Activated CD8-positive, alpha-beta memory T cell treated with anti-CD3 and anti-CD28 coated beads, Interleukin-2, amount 50 U/mL, for 48 hours (primary cell): ENCODE measurements at regions not wholly inside any gene's neighbourhood (a gene's known extent, or its start where the extent isn't known, plus 50 kb on each side); places are given as distances from the start of the nearest gene placed in this dataset.

Experiments
- DNase-seq: peaks from one replicate; pipeline ENCODE4 v3.0.0-alpha.2; 2020

DNA sequence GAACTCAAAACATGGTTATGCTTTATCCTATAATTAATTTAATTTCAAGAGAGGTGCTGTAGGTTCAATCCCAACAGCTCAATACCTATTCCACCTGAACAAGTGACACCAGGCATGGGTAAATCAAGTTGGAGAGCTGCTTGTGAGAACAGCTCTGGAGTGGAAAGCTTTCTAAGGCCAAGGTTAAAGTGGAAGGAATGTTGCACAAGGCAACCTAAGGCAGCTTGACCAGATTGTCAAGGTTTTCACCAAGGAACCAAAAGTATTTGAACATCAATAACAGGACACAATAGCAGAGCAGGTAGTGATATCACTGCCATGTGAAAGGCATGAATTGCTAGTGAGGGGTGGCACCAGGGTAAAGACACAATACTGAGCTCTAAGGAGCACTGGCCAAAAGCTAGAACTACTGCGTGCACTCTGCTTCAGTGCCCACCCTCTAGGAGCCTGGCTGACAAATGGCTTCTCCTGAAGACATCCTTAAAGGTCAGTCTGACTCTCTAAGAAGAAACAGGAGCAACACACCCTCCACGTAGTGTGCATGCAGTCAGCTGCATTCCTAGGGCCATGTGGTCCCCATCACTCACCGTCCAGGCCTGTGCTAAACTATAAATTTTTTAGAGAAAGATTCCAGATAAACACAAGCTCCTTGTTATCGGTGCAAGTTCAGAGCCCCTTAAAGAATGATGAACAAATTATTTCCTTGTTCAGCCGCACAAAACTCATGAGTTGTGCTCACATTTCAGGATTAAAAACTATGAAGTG, 677.7 kb upstream of the KLF4 start:
- no peak for DNase-seq

DNA sequence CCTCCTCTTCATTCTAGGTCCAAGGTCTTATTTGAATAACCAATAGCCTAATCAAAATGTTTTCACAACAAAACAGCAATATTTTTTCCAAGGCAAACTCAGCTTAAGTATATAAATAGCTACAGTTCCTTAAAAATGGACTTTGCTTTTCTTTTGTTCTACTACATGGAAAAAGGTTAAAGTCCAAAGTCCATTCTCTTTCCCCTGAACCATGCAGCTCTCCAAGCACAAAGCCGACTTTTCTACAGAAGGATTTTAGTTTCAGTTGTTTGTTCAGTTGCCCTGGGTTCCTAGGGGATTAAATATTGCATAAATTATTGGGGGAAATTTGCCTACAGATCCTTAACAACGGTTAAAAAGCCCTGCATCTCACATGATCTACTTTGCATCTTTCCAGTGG, 677.0 kb upstream of the KLF4 start:
- DNase-seq = no peak

DNA sequence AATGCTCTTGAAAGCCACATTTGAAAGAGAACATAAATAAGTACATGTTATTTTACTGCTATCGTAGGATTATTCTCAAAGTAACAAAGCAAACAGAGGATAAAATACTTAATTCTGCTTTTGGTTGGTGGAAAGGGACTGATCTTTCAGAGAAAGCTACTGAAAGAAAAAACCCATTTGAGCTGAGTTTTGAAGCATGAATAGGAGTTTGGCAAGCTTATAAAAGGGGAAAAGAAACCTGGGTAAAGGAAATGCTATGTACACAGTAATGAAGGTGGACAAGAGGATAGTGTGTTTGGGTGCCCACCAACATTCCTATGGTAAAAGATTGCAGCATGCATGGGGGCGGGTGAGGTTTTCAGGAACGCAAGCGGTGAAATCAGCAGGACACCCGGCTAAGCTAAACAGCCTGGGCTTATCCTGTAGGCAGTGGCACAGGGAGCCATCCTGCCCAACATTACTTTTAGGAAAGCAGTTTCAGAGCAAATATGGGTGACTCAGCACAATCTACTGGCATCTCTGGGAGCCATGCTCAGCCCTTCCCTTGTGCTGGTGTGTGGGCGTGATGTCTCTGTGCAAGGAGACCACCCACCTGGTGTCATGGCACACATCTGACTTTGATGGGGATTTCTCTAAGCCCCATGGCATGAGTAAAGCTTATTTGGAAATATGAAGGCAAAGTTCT, 673.9 kb upstream of the KLF4 start:
- no peak for DNase-seq

DNA sequence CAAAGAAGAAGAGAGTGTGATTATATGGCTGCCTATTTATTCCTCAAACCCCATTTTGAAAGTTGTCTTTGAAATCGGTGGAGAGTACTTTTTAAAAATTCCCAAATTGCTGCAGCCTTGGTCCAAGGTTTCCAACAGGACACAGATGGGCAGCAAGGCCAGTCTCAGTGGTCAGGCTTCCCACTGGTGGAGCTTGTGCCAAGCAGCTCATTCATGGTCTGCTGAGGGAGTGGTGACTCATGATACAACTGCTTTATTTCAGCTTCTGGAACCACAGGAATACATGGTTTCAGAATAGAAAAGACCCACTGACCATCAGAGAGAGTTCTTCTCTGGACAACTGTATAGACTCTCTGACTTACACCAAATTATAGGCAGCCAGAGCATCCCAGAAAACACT, 673.1 kb upstream of the KLF4 start:
- DNase-seq = no peak

DNA sequence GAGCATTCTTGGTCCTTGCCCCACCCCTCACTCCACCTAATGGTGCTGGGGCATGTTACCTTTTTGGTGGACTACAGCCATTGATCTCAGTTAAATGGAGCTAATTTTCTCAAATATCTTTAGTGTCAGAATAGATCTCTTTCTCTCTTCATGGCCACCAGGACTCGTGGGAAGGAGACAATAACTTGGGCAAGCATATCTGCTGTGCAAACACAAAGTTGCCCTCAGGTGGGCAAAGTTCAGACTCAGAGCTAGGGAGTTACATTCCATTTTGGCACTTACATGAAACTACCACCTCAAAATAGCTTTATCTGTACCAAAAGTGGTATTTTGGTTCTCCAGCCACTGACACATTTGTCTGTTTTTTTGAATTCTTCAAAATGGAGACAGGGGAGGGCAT, 671.9 kb upstream of the KLF4 start:
- no peak for DNase-seq

- DNase-seq = no peak
Observed at GRCh38 chr9:108160706-108161355, 671.3 kb upstream of the KLF4 start.

DNA sequence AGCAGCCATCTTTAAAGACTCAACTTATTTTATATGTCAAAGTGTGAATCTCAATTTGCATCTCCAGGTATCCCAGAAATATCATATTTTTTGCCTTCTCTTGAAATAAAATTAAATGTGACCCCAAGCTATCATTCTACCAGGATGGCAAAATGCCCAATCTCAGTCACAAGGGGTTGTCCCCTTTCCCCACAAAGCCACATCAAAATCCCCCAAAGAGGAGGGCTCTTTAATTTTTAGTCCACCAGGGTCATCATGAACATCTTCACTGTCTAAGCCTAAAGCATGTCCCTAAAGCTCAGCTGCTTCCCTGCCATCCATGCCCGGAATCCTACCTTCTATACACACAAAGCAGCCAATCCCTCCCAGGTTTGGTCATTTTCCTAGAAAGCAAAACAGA, 670.5 kb upstream of the KLF4 start:
- no peak for DNase-seq

DNA sequence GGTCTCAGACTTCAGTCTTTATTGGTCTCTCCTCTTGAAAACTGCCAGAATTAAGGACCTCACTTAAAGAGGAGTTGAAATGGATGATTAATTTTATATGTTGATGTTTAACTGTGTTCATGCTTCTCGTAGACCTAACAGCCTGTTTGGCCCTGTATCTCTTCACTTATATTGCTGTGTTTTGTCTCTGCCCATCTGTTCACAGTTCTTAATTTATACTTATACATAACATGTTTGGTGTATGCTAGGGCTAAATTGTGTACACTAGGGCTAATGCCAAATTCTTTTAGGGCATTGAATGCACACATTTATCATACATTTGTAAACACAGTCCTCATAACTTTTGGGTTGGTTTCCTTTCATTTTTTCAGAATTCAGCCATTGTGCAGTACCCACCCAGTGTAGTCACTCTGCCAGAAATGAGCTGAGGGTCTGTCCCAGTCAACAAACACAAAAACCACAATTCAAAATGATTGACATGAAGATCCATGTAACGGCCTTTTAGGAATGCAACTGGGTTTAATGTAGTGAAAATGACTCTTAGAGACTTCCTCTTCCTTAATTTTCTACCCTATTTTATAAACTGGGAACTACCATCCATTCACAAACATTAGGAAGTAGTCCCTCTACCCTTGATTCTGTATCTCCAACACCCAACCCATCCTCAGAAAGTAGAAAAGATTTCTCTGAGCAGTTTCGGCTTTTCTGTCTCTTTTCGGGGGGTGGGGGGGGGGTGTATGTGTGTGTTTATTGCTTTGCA, 668.8 kb upstream of the KLF4 start:
- DNase-seq = no peak

DNA sequence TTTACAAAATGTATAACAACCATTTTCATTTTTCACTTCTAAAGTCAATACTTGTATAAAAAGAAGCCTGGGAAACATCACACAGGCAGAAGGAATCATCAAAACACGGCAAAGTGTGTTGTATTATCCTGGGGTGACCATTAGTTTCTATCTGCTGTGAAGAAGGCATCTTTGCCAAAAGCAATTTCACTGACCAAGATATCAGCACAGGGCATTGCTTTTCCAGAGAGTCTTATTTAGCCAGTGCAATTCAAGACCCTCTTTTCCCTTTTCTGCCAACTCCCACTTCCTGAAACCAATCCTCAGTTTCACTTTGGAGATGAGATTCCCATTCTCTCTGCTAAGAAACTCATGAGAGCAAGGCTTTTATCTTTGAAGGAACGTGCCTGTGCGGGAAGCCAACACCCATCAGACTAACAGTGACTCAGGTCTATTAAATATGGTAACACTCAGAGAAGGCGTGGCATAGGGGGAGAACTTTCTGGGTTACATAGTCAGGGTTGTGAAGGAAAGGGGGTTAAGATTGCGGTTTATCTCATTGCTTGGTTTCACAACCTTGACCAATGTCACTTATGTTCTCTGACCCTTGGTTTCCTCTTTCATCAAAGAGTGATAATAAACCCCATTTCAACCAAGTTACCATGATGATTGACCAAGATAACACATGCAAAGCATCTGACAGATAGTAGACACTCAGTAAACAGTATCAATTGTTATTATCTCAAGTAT, 666.9 kb upstream of the KLF4 start:
- DNase-seq = no peak

DNA sequence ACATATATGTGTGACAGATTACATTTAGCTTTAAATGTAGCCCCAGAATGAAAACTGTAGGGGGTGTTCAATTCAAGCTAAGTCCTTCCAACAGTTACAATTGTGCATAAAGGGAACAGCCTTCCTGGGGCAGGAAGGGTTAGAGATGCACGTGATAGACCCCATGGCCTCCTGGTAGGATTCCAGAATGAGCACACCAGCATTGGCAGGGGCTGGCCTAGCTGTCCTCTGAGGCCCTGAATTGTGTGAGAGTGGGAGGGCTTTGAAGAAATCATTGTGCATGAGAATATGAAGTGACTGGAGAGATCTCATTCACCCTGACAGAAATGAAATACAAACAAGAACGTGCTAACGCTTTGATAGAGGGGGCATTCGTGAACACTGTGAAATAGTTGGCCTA, 663.8 kb upstream of the KLF4 start:
- DNase-seq = no peak

DNA sequence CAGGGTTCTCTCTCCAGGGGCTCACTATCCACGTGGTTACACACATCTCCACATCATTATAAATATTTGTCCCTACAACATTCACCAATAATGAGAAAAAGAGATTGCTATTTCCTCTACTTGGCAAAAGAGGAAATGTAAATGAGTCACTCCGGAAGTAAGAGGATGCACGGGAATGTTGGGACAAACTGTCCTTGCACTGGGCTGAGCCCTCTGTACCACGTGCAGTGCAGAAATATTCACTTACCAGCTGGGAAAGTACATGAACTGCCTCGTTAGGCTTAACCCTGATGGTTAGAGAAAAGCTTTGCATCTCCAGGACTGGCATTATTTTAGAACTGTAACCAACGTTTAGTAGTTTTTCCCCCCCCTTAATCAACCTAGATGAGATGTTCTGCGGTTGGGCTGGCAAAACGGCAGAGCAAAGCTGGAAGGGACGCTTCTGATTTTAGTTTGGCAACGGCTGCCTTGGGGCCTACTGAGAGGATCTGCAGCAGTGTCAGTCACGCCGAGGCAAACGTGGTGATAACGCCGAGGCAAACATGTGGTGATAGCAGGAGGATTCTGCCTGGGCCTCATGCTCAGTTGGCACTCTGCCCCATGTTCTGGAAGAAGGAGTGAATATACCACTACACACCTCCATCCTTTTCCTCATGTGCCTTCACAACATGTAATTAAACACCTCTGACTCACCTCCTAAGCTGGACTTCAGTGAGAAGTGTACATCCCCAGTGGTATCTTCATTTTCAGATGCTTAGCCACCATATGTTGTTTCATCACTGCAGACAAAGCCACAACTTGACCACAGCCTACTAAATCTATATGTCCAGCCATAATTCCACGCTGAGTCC, 661.4 kb upstream of the KLF4 start:
- DNase-seq = no peak

- no peak for DNase-seq
Observed at GRCh38 chr9:108149326-108149725, 659.8 kb upstream of the KLF4 start.

DNA sequence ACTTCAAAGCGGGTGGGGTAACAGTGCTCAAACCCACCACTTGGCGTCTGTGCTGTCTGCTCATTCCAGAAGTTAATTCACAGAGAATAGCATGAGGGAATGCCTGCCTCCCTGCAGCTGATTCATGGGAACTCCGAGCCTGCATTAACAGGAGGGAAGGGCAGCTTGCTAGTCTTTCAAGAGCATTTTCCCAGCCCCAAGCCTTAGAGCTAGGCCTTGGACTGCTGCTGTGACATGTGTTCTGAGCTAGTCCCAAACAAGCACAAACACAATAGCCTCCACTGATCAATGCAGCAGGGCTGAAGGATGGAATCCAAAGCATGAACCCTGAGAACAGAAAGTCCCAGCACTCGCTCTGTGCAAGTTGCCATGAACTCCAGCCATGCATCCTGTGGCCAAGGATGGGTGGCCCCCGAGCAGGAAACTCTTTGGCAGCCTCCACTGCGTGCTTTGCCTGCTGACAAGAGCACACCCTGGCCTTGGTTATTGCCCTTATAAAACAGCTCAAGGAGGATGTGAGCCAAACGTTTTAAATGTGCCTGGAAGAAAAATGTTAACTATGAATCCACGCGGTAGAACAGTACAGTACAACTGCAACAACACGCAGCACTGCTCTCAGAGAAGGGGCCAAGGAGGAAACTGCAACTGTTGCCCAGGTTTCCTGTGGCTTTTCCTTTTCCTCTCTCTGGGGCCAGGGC, 653.1 kb upstream of the KLF4 start:
- DNase-seq = no peak

GRCh38 chr9:108142142-108142503, 652.6 kb upstream of the KLF4 start:
- no peak for DNase-seq

GRCh38 chr9:108139900-108140299, 650.3 kb upstream of the KLF4 start:
- DNase-seq = no peak

GRCh38 chr9:108138516-108138915, 648.9 kb upstream of the KLF4 start:
- no peak for DNase-seq

DNA sequence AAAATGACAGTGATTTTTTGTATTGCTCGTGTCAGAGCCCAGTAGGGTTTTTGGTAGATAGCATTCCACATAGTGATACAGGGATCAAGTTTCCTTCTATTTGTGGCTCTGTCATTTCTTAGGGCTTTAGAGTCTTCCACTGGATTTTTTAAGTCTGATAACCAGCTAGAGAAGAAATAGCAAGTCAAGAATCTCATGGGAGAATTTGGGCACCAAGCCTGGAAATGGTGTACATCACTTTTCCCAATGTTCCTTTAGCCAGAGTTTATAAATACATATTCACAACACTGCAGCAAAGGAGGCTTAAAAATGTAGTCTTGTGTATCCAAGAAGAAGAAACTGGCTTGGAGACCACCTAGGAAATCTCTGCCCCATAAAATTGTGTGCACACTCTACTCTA, 647.1 kb upstream of the KLF4 start:
- no peak for DNase-seq

DNA sequence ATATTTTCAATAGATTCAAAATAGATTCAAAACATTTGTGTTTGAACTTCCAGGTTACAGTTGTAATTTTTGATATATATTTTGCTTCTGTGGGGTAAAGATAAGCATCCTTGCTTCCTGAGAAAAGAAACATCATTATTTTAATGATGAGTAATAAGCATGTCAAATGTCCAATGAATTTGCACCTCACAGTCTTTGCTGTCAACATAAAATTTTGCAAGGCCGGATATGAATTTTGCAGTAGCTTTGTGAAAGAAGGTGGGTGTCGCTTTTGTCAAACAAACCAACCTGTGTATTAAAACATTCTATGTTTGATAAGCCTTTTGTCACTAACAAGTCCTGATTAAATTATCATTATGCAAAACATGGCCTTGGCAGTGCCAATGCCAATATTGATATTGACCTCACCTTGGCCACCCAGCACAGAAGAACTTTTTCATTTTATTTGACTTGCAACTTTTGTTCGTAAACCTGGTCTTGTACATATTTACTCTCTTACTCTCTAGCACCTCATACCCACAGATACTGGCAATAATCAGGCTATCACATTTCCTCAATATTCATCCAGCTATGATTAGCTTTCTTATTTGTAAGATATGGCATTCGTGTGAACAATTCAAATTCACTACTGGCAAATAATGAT, 645.0 kb upstream of the KLF4 start:
- no peak for DNase-seq

DNA sequence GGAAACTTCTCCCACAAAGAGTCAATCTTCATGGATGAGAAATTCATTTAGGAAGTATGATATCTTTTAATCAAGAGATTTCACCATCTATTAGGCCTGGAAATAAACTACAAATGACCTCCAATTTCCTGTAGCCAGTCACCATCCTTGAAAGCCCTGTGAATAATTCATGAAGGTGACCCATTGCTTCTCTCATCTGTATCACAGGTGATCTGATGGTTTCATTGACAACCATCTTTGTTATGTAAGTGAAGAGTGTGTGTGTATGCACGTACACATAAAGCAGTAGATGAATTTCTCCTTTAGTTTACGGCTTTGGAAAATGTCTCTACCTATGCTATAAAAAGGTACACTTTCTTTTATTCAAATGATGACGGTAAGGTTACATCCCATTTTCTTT, 644.1 kb upstream of the KLF4 start:
- no peak for DNase-seq

- DNase-seq = no peak
Observed at GRCh38 chr9:108133101-108133500, 643.5 kb upstream of the KLF4 start.

DNA sequence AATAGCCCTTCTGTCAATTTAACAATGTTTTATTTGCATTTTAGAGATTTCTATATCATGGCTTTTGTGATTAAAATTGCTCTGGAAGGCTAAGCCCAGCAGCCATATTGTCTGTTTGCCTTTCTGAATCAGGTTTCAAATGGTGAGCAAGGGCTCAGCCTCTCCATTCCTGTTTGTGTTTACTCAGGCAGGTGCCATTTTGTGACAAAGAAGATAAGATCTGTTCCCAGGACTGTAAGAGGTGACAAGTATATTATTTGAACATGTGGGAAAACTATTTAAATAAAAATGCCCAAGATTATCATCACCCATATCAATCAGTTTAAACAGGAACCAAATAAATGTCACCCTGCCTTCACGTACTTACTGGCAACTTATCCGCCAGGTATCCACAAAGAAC, 641.3 kb upstream of the KLF4 start:
- DNase-seq = no peak
